AG04449 (cell line): ENCODE measurements at regions not wholly inside any gene's neighbourhood (a gene's known extent, or its start where the extent isn't known, plus 50 kb on each side); places are given as distances from the start of the nearest gene placed in this dataset.

ENCODE experiments used
- CTCF ChIA-PET: fragments of 350-600 bp; formaldehyde crosslinking; extraction: SDS; loops from one replicate; lab custom pipeline; 2021; ENCODE audit warnings: antibody characterized with exemption; lab: Yijun Ruan, JAX
- POLR2A ChIA-PET: fragments of 400-600, 350-600 bp; formaldehyde crosslinking; extraction: SDS; loops from one replicate; lab custom pipeline; 2020; ENCODE audit warnings: antibody characterized with exemption, inconsistent platforms; lab: Yijun Ruan, JAX
- DNase-seq: peaks from one replicate; pipeline ENCODE4 v3.0.0-alpha.2; 2010; ENCODE audit warnings: low read depth, low spot score
- H3K4me3 ChIP-seq: 2 replicates; pipeline ENCODE4 v1.5.1; 2011; ENCODE audit warnings: low read depth, mild to moderate bottlenecking, control low read depth, low read length
- CTCF ChIP-seq: IDR thresholded peaks from one replicate; pipeline ENCODE4 v1.5.1; 2011; ENCODE audit warnings: mild to moderate bottlenecking, moderate library complexity, low read length, control low read depth, inconsistent platforms; ENCODE audit not compliant: insufficient read depth; ENCODE audit errors: missing control alignments

- no peak for DNase-seq
- CTCF ChIA-PET = no interaction called here
- no peak for TF ChIP-seq CTCF
- H3K4me3 ChIP-seq = no peak overlapping the region
- POLR2A ChIA-PET = no interaction called here
Measured at GRCh38 chr1:5661196-5662085, 330.8 kb downstream of the NPHP4 start.

GRCh38 chr1:5660141-5660935, 331.9 kb downstream of the NPHP4 start:
- no peak for DNase-seq
- no peak overlapping the region for H3K4me3 ChIP-seq
- ChIA-PET POLR2A (no interaction called here), CTCF (no interaction called here)
- no peak for TF ChIP-seq CTCF

GRCh38 chr1:5659606-5660005, 332.6 kb downstream of the NPHP4 start:
- ChIA-PET CTCF (no interaction called here), POLR2A (no interaction called here)
- H3K4me3 ChIP-seq = no peak overlapping the region
- TF ChIP-seq CTCF = no peak
- no peak for DNase-seq

GRCh38 chr1:5658340-5659316, 333.6 kb downstream of the NPHP4 start:
- TF ChIP-seq CTCF = no peak
- ChIA-PET CTCF (no interaction called here), POLR2A (no interaction called here)
- H3K4me3 ChIP-seq = no peak overlapping the region
- DNase-seq = no peak

GRCh38 chr1:5651964-5652821, 340.0 kb downstream of the NPHP4 start:
- CTCF ChIA-PET = no interaction called here
- DNase-seq = no peak
- H3K4me3 ChIP-seq = no peak overlapping the region
- no peak for TF ChIP-seq CTCF
- POLR2A ChIA-PET = no interaction called here
